ENCODE measurements at regions not wholly inside any gene's neighbourhood (a gene's known extent, or its start where the extent isn't known, plus 50 kb on each side); places are given as distances from the start of the nearest gene placed in this dataset.

DNA sequence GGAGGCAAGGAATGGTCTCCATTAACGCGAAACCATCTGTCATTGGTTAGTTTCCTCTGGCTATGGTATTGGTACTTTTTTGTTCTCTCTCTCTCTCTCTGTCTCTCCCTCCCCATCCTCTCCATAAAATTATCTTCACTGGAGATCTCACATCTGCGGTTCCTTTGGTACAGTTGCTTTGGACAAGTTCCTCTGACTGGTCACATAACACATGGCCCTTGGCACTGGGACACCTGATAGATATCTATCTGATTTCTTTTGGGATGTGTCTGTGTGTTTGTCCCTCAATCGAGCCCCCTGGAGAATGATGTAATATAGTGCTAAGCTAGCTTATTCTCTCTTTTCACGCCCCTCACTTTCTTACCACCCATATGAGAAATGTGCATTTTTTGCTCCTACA, 682.0 kb upstream of the B3GALT2 start:
- Mint-ChIP-seq H3K9me3 (peaks cover 12% of the 10 kb centered on the region), H3K4me1 (no peaks in the 10 kb centered on the region), H3K27ac (no peak overlapping the region), H3K27me3 (ENCODE audit: low read depth, poor library complexity) (peaks cover 5% of the 10 kb centered on the region), H3K4me3 (no peak overlapping the region), H3K36me3 (ENCODE audit: low read depth) (no peaks in the 10 kb centered on the region)
- TF ChIP-seq CTCF (IDR thresholded peaks at IDR 0.05) = no peak
- no peak for DNase-seq

DNA sequence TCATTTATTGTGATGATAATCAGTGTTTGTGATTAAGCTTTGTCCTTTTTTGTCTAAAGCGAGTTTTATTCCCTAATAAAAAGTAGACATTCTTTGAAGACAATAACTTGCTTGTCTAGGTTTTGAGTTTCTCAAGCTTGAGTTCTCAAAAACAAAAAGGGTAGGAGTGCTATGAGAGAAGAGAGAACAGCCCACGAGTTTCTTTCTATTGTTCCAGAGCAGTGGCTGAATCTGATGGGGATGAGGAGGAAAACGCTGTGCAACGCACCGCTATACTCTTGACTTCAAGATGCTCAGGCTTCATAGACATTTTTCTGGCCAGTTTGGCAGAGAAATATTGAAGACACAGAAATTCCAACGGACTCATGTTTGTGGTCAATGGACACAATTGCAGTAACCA, 669.8 kb upstream of the B3GALT2 start:
- H3K4me3 Mint-ChIP-seq = no peak overlapping the region
- H3K27ac Mint-ChIP-seq = no peak overlapping the region
- H3K9me3 Mint-ChIP-seq = no peaks in the 10 kb centered on the region
- DNase-seq = no peak
- H3K27me3 Mint-ChIP-seq (ENCODE audit: low read depth, poor library complexity) = peaks cover 9% of the 10 kb centered on the region
- H3K4me1 Mint-ChIP-seq = peaks cover 5% of the 10 kb centered on the region
- TF ChIP-seq CTCF (IDR thresholded peaks at IDR 0.05) = no peak
- no peaks in the 10 kb centered on the region for H3K36me3 Mint-ChIP-seq (ENCODE audit: low read depth)

DNA sequence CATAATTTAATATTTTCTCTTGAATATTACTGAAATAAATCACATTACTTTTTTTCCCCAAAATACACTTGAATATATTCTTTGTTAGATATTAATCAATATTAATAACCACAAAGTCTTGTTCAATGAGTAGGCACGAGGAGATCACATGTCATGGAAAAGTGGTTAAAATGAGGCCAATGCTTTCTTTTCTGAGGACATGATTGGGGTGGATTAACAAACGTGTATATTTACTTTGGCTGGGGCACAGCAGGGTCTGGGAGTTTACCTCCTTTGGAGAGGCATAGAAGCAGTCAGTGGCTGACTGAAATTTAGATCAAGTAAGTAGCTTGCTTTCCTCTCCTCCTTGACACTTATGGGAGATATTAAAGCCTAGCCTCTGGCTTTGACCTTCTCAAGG, 664.3 kb upstream of the B3GALT2 start:
- H3K27ac Mint-ChIP-seq = no peak overlapping the region
- H3K4me3 Mint-ChIP-seq = no peak overlapping the region
- no peaks in the 10 kb centered on the region for H3K27me3 Mint-ChIP-seq (ENCODE audit: low read depth, poor library complexity)
- DNase-seq = no peak
- H3K36me3 Mint-ChIP-seq (ENCODE audit: low read depth) = no peaks in the 10 kb centered on the region
- H3K9me3 Mint-ChIP-seq = no peaks in the 10 kb centered on the region
- TF ChIP-seq CTCF (IDR thresholded peaks at IDR 0.05) = no peak
- peaks cover 5% of the 10 kb centered on the region for H3K4me1 Mint-ChIP-seq

DNA sequence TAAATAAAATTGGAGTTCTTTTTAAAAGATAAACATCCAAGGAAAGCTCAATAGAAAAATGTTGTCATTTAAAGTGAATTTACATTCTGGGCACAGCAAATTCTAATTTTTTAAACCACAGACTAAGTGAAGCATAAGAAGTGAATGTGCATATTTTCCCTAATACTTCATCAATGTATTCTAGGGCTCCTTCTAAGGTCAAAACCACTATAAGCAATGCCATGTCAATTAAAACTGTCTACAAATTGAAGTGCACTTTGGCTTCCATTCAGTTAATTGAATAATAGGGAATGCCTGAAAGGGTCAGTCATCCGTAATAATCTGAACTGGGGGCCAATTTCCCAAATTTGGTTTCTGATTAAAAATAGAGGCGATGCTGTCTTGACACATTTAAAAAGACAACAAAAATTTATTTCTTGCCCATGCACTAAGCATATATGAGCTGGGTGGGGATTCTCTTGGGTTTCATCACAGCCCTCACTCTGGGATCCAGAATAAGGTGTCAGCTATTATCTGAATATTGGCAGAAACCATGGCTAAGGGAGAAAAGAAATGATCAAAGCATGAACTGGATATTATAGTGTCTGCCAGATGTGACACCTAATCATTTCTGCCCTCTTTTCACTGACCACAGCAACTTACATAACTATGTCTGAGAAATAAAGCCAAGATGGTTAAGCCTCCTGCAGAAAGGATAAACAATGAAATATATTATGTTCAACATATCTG, 660.6 kb upstream of the B3GALT2 start:
- Mint-ChIP-seq H3K4me1 (no peaks in the 10 kb centered on the region), H3K4me3 (no peak overlapping the region), H3K27ac (no peak overlapping the region), H3K9me3 (no peaks in the 10 kb centered on the region), H3K27me3 (ENCODE audit: low read depth, poor library complexity) (peaks cover 2% of the 10 kb centered on the region), H3K36me3 (ENCODE audit: low read depth) (no peaks in the 10 kb centered on the region)
- TF ChIP-seq CTCF (IDR thresholded peaks at IDR 0.05) = no peak
- no peak for DNase-seq

DNA sequence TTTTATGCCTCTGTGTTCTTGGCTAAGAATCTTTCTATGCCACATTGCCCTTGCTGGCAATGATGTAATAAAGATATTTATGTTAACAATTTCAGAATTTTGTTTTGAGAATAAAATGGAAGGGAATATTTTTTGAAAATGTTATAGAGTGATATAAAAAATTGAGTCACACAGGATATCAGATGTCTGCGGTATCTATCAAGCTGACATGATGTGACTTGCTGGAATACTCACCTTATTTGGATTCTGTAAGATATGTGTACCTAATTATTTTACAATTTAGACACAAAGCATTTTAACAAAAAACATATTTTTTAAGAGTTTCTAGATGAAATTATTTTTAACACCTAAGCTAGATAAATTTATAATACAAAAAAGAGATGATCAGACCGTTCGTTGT, 660.0 kb upstream of the B3GALT2 start:
- no peaks in the 10 kb centered on the region for H3K36me3 Mint-ChIP-seq (ENCODE audit: low read depth)
- H3K9me3 Mint-ChIP-seq = no peaks in the 10 kb centered on the region
- no peak overlapping the region for H3K27ac Mint-ChIP-seq
- H3K4me3 Mint-ChIP-seq = no peak overlapping the region
- no peaks in the 10 kb centered on the region for H3K4me1 Mint-ChIP-seq
- DNase-seq = no peak
- no peak for TF ChIP-seq CTCF (IDR thresholded peaks at IDR 0.05)
- H3K27me3 Mint-ChIP-seq (ENCODE audit: low read depth, poor library complexity) = peaks cover 6% of the 10 kb centered on the region

- H3K4me1 Mint-ChIP-seq = no peaks in the 10 kb centered on the region
- H3K27me3 Mint-ChIP-seq (ENCODE audit: low read depth, poor library complexity) = peaks cover 10% of the 10 kb centered on the region
- H3K9me3 Mint-ChIP-seq = no peaks in the 10 kb centered on the region
- no peak overlapping the region for H3K4me3 Mint-ChIP-seq
- no peak for TF ChIP-seq CTCF (IDR thresholded peaks at IDR 0.05)
- DNase-seq = no peak
- no peaks in the 10 kb centered on the region for H3K36me3 Mint-ChIP-seq (ENCODE audit: low read depth)
- H3K27ac Mint-ChIP-seq = no peak overlapping the region
Measured at GRCh38 chr1:193841857-193842256, 655.4 kb upstream of the B3GALT2 start.
